ENCODE measurements at regions not wholly inside any gene's neighbourhood (a gene's known extent, or its start where the extent isn't known, plus 50 kb on each side); places are given as distances from the start of the nearest gene placed in this dataset.

- TF ChIP-seq POLR2AphosphoS5 (IDR thresholded peaks at IDR 0.05; ENCODE audit: low read depth, low read length) (no peak), REST (IDR thresholded peaks at IDR 0.05; ENCODE audit: insufficient read depth in 1 of 2, low read depth in 2 of 2, low read length in 2 of 2) (no peak), TAF1 (IDR thresholded peaks at IDR 0.05; ENCODE audit: borderline replicate concordance, insufficient read depth, low read length) (no peak), FOXP2 (optimal IDR thresholded peaks at IDR 0.05; ENCODE audit: borderline replicate concordance, extremely low read depth, extremely low read length, insufficient read depth) (no peak), SIN3A (IDR thresholded peaks at IDR 0.05; ENCODE audit: borderline replicate concordance, insufficient read depth, low read length) (no peak)
These were observed 153.1 kb upstream of the PLXNA2 start for GRCh38 chr1:208397286-208397685.

Data from PFSK-1 (cell line).